ENCODE measurements at regions not wholly inside any gene's neighbourhood (a gene's known extent, or its start where the extent isn't known, plus 50 kb on each side); places are given as distances from the start of the nearest gene placed in this dataset.

DNA sequence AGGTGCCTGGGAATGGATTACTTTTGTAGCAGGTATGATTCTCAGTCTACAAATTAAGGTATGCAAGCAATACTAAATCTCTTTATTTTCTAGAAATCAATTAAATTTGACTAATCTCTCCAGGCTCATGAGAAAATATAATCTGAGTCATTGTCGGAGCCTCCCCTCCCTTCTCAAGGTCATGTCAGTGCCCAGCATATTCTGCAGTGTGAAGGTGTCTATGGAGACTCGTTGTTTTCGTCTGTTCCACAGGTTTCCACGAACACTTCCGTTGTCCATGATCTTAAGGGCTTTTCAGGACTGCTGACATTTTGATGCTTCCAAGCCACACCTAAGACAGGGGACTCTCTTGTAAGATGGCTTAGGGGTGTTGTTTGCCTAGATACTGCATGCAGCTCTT is 56.6 kb upstream of the SCOC start:
- H3K27ac ChIP-seq = peak overlapping the region in 1 of 2 donors; percentile 52
- 24 to 90% (median 60%) methylated on average over 2 to 5 of the region's 5 CpGs; no CpG with 5 or more reads in 2 of the 10 experiments for WGBS, 10 experiments
- peak in 5 of 8 experiments; percentile 45 to 64 (median 56) for ATAC-seq (replicated peaks in 6 of 8)
- in situ Hi-C loops (cut with MboI; ENCODE audit: low pct_unique_long_range_greater_than_20kb in 2 of 9, low sequenced_read_pairs in 9 of 9, unreplicated experiment in 9 of 9) = no loop called here
- no peak overlapping the region for H3K4me3 ChIP-seq
- H3K4me1 ChIP-seq (replicated peaks in 1 of 2) = peaks cover 29 to 32% of the 10 kb centered on the region in 2 donors

DNA sequence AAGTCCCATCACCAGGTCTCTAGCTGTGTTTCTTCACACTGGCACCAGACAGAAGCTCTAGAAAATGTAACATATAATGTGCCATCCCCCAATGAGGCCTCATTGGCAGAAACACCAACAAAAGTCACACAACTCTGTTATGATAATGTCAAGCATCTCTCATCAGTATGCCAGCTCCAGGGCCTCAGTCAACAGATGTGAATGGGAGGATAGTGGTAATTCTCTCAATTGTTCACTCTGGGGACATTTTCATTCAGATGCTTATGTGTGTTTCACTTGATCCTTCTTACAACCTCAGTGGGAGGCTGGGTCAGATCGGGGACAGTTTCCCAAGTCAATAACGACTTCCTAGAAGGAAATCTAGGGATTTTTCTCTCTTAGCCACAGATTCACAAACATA is 57.5 kb upstream of the SCOC start:
- peak in 5 of 8 experiments; percentile 46 to 87 (median 79) for ATAC-seq (replicated peaks in 6 of 8)
- H3K4me1 ChIP-seq (replicated peaks in 1 of 2) = peaks cover 29 to 32% of the 10 kb centered on the region in 2 donors
- WGBS, 10 experiments = 0 to 82% (median 39%) methylated on average over 1 to 2 of the region's 2 CpGs; no CpG with 5 or more reads in 4 of the 10 experiments
- no peak overlapping the region for H3K4me3 ChIP-seq
- peak overlapping the region; percentile 68 to 70 for H3K27ac ChIP-seq
- in situ Hi-C loops (cut with MboI; ENCODE audit: low pct_unique_long_range_greater_than_20kb in 2 of 9, low sequenced_read_pairs in 9 of 9, unreplicated experiment in 9 of 9) = no loop called here

DNA sequence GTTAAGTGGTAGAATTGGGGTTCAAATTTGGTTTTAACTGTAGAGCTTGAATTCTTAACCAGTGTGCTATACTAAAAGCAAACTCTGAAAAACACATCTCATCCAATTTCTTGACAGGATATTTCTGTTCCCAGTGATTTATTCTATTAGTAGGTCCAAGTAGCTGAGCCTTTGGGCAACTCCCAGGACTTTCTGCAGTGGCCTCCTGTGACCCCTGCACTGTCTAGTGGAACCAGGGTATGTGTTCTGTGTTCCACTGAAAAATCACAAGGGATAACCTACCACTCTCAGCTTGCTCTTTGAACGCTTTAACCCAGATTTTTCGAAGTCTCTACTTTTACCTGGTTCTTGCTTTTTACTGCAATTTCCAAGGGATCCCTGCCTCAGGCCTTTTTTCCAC is 58.0 kb upstream of the SCOC start:
- no peak overlapping the region for H3K4me3 ChIP-seq
- ATAC-seq (replicated peaks in 6 of 8) = peak in 4 of 8 experiments; percentile 10 to 65 (median 50)
- 0 to 100% (median 91%) methylated on average over 1 to 2 of the region's 2 CpGs; no CpG with 5 or more reads in 4 of the 10 experiments for WGBS, 10 experiments
- peak overlapping the region; percentile 68 to 70 for H3K27ac ChIP-seq
- H3K4me1 ChIP-seq (replicated peaks in 1 of 2) = peaks cover 29 to 32% of the 10 kb centered on the region in 2 donors
- in situ Hi-C loops (cut with MboI; ENCODE audit: low pct_unique_long_range_greater_than_20kb in 2 of 9, low sequenced_read_pairs in 9 of 9, unreplicated experiment in 9 of 9) = no loop called here

DNA sequence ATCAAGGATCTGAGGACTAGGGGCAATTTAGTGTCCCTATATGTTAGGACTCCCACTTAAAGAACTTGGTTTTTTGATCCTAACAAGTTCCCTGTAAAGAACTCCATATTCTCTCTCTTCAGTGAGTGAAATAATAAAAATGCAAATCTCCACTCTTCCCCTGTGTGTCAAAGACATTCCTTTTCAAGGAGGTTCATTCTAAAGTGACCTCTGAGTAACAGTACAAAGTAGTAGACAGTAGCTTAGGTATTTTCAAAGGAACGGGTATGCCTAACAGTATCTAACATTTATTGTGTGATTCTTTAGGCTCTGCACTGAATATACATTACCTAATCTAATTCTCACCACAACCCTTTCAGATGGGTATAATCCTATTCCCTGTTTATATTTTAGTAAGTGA is 58.4 kb upstream of the SCOC start:
- in situ Hi-C loops (cut with MboI; ENCODE audit: low pct_unique_long_range_greater_than_20kb in 2 of 9, low sequenced_read_pairs in 9 of 9, unreplicated experiment in 9 of 9) = no loop called here
- Histone ChIP-seq H3K4me1 (replicated peaks in 1 of 2) (peaks cover 29 to 32% of the 10 kb centered on the region in 2 donors), H3K4me3 (no peak overlapping the region), H3K27ac (peak overlapping the region in 1 of 2 donors; percentile 37)
- ATAC-seq (replicated peaks in 6 of 8) = peak in 5 of 8 experiments; percentile 18 to 52 (median 32)
- 0 to 67% (median 33%) methylated on average over 1 of the region's 1 CpG; no CpG with 5 or more reads in 3 of the 10 experiments for WGBS, 10 experiments

DNA sequence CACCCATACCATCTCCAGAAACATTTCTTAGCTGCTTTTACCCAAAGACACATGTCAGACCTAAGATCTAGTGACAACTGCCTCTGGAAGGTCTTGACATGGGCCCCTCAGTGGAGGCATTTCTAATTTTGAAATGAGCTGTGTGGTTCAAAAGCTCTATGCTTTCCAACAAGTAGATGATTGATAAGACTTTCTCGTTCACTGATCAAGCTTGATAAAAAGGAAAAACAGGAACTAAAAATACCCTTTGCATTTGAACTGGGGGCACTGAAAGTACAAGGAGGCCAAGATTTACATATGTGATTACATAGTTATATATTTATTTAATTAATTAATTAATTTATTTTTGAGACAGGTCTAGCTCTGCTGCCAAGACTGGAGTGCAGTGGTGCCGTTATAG is 61.3 kb upstream of the SCOC start:
- no peak for ATAC-seq (replicated peaks in 6 of 8)
- in situ Hi-C loops (cut with MboI; ENCODE audit: low pct_unique_long_range_greater_than_20kb in 2 of 9, low sequenced_read_pairs in 9 of 9, unreplicated experiment in 9 of 9) = no loop called here
- peaks cover 34 to 35% of the 10 kb centered on the region in 2 donors for H3K4me1 ChIP-seq (replicated peaks in 1 of 2)
- no peak overlapping the region for H3K4me3 ChIP-seq
- no peak overlapping the region for H3K27ac ChIP-seq
- 67 to 100% (median 91%) methylated on average over 1 to 2 of the region's 2 CpGs; no CpG with 5 or more reads in 2 of the 10 experiments for WGBS, 10 experiments

DNA sequence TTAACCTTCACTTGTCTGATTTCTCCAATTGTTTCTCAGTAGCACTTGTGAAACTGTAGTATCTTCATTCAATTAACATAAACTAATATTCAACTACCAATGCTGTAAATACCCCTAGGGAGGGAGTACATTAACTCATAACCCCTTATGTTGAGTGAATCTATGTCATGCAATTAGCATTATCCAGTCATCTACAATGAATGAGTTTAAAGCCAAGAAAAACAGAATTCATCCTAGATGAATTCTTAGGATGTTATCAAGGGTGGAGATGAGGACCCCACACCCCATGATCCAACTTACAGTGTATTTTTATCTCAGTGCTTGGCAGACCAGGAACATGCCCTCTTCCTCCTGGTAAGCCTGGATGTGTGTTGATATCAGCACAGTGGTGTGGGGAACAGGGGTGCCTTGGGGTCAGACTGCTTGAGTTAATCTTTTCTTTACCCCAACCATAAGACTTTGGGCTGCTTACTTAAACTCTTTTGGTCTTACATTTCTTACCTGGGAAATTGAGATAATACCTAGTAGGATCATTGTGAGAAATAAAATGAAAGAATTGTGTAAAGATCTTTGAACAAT is 62.1 kb upstream of the SCOC start:
- in situ Hi-C loops (cut with MboI; ENCODE audit: low pct_unique_long_range_greater_than_20kb in 2 of 9, low sequenced_read_pairs in 9 of 9, unreplicated experiment in 9 of 9) = no loop called here
- H3K4me1 ChIP-seq (replicated peaks in 1 of 2) = peaks cover 27% of the 10 kb centered on the region in 2 donors
- peak in 3 of 8 experiments; percentile 39 to 88 (median 49) for ATAC-seq (replicated peaks in 6 of 8)
- no peak overlapping the region for H3K4me3 ChIP-seq
- no peak overlapping the region for H3K27ac ChIP-seq

DNA sequence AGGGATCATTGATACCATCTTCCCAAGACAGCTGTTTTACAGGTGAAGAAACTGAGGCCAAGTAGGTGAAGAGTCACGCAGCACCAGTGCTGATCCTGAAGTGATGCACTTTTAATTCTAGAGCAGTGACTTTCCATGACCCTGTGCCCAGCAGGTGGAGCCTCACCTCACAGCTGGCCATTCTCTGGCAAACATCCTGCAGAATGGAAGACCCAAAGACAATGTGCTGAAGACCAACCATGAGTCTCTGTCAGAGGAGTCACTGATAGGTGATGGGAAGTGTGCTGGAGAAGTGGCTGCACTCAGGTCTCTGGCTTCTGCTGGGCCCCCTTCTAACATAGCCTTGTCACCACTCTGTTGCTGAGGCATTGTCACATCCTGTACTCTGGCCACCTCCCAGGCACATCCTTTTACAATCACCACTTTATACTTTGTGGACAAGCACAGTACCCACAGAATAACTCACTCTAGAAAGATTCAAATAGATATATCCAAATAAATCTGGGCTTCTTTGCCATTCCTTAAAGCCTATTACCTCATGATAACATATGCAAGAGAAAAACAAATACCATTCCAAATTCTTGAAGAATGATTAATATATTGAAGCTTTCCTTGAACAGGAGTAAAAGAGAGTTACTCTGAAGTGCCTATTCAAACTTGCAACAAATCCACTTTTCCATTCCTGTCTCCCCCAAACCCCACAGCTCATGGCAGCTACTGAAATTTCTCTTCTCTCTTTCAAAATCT is 64.1 kb upstream of the SCOC start:
- 56 to 100% (median 100%) methylated on average over 1 of the region's 1 CpG; no CpG with 5 or more reads in 5 of the 10 experiments for WGBS, 10 experiments
- ATAC-seq (replicated peaks in 6 of 8) = no peak
- Histone ChIP-seq H3K27ac (no peak overlapping the region), H3K4me3 (no peak overlapping the region), H3K4me1 (replicated peaks in 1 of 2) (peaks cover 23% of the 10 kb centered on the region in 2 donors)
- in situ Hi-C loops (cut with MboI; ENCODE audit: low pct_unique_long_range_greater_than_20kb in 2 of 9, low sequenced_read_pairs in 9 of 9, unreplicated experiment in 9 of 9) = no loop called here

DNA sequence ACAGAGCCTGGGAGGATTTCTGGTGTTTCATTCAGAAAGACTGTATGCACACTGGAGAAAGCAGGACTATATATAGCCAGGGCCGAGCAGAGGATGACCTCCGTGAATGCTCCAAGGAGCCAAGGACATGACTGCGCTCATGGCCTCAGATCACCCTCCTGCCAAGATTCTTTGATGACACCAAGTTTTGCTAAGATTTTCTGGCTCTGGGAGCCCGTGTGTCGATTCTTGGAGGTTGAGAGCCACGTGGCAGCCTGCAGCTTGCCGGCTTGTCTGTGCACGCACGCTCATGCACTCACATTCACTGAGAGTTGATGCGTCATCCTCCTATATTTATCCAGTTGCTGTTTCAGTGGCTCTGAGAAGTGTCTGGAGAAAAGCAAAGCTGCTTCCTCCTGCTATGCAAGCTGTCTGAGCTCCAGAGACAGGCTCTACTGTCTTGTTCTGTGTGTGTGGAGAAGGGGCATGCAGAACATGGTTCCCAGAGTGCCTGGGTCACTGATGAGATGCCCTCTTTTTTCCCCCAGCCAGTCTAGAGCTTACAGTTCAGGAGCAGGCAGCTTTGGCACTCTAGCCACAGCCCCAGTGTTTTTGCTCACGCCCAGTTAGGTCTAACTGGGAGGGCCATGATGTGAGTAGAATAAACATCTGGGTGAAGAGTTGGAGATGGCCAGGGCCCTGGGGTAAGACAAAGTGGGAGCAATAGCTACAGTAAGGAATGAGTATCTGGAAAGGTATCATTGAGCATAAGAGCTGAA is 64.9 kb upstream of the SCOC start:
- Histone ChIP-seq H3K27ac (peak overlapping the region in 1 of 2 donors; percentile 24), H3K4me3 (no peak overlapping the region), H3K4me1 (replicated peaks in 1 of 2) (peaks cover 23 to 24% of the 10 kb centered on the region in 2 donors)
- in situ Hi-C loops (cut with MboI; ENCODE audit: low pct_unique_long_range_greater_than_20kb in 2 of 9, low sequenced_read_pairs in 9 of 9, unreplicated experiment in 9 of 9) = no loop called here
- 9 to 88% (median 79%) methylated on average over 1 to 10 of the region's 11 CpGs; no CpG with 5 or more reads in 2 of the 10 experiments for WGBS, 10 experiments
- peak; percentile 58 to 94 (median 92) for ATAC-seq (replicated peaks in 6 of 8)

DNA sequence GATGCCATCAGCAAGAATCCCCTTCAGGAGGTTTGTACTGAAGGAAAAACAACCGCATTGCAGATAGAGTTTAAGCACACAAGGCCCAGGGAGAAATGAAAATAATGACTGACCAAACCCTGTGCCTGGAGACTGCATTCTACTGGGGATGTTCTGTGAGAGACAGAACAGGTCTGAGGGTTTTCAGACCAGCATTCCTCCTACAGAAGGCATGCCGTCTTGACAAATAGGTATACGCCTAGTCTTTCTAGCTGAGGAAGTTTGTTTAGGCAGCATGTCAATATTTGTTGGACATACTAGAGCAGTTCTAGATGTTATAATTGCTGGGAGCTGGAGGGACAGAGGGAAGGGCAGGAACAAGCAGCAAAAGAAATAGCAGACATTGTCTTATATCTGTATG is 68.4 kb upstream of the SCOC start:
- WGBS, 10 experiments = 62 to 92% (median 80%) methylated on average over 1 to 3 of the region's 3 CpGs; no CpG with 5 or more reads in 3 of the 10 experiments
- Histone ChIP-seq H3K4me3 (no peak overlapping the region), H3K27ac (peak overlapping the region; percentile 14 to 64), H3K4me1 (replicated peaks in 1 of 2) (peaks cover 23 to 24% of the 10 kb centered on the region in 2 donors)
- in situ Hi-C loops (cut with MboI; ENCODE audit: low pct_unique_long_range_greater_than_20kb in 2 of 9, low sequenced_read_pairs in 9 of 9, unreplicated experiment in 9 of 9) = no loop called here
- ATAC-seq (replicated peaks in 6 of 8) = peak in 1 of 8 experiments; percentile 7

DNA sequence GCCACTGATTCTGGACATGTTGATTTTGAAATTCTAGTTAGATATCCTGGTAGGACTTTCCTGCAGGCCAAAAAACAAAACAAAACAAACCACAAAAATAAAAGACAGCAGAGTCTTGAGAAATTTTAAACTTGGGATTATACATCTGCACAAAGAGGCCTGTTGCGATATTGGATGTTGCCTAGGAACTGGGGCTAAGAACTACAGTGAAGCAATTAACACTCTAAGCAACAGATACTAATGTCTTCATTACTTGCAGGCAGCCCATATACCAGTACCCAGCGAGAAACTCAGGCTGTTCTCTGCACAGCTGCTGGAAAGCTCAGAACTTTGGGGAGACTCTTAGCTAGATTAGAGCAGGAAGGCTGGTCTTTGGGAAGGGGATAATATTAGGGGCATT is 69.1 kb upstream of the SCOC start:
- no peak for ATAC-seq (replicated peaks in 6 of 8)

DNA sequence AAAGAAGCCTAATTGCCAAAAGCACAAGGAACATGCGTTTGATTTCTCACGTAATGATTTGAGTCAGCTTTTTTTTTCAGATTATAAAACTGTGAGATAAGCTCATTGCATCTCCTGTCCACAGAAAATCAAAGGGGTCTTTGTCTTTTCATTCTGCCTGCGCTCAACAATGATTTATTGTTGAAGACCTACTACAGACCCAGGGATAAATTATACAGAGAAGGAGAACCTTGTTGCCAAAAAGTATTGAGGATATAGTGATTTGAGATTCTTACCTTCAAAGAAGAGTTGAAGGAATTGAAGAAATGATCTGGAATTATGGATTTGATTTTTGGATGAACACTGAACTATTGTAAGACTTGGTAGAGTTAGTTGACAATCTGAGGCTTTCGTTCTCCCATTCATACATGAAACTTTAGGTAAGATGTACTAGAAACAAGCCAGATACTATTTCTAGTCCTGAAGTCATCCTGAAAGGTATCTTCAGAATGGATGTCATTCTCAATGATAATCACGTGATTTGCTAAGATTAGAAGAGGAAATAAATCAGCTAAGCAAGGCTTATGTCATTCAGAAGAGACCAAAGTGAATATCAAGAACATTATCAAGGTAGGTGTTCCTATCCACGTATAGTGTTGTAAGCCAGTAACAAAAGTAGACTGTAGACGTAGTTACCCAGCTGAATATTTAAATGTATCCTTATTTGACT is 71.1 kb upstream of the SCOC start:
- WGBS, 10 experiments = 66 to 100% (median 83%) methylated on average over 3 to 7 of the region's 7 CpGs
- Histone ChIP-seq H3K27ac (no peak overlapping the region), H3K4me1 (replicated peaks in 1 of 2) (peaks cover 25 to 32% of the 10 kb centered on the region in 2 donors), H3K4me3 (no peak overlapping the region)
- in situ Hi-C loops (cut with MboI; ENCODE audit: low pct_unique_long_range_greater_than_20kb in 2 of 9, low sequenced_read_pairs in 9 of 9, unreplicated experiment in 9 of 9) = no loop called here
- ATAC-seq (replicated peaks in 6 of 8) = peak in 2 of 8 experiments; percentile 48

More for the DNA sequence above, 69.1 kb upstream of the SCOC start:
- Histone ChIP-seq H3K27ac (no peak overlapping the region), H3K4me1 (replicated peaks in 1 of 2) (peaks cover 23 to 25% of the 10 kb centered on the region in 2 donors), H3K4me3 (no peak overlapping the region)
- in situ Hi-C loops (cut with MboI; ENCODE audit: low pct_unique_long_range_greater_than_20kb in 2 of 9, low sequenced_read_pairs in 9 of 9, unreplicated experiment in 9 of 9) = no loop called here
- 60 to 100% (median 88%) methylated on average over 1 to 2 of the region's 2 CpGs; no CpG with 5 or more reads in 2 of the 10 experiments for WGBS, 10 experiments

DNA sequence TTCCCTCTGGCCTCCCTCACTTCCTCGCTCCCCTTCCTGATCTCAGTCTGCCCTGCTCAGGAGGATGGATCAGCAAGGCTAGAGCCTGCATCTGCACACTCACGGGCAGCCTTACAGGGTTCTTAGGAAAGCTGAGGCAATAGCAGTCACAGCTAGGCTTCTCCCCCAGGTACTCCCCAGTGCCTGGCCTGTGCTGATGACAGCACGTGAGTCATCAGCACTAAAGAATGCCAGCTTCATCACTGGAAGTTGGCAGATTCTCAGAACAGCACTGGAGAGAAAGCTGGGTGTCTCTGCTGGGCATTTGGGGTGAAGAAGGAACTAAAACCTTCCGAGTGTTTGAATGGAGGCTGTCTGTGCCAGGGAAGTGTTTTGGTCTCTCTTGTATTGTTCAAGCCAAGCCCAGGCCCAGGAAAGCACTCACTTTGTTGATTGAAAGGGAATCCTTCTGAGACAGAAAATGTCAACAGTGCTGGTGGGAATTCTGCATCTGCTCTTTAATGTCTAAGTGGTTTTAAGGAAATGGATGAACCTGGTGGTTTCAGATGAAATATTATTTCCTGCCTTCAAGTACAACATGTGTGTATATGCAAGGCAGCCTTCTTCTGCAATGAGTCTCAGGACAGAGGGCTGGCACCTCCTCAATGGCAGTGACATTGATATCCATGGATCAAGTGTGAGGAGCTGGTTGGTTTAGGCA is 73.0 kb upstream of the SCOC start:
- peak in 4 of 8 experiments; percentile 14 to 54 (median 36) for ATAC-seq (replicated peaks in 6 of 8)
- 10 to 90% (median 48%) methylated on average over 1 to 4 of the region's 4 CpGs; no CpG with 5 or more reads in 6 of the 10 experiments for WGBS, 10 experiments
- Histone ChIP-seq H3K4me1 (replicated peaks in 1 of 2) (peaks cover 38 to 44% of the 10 kb centered on the region in 2 donors), H3K27ac (no peak overlapping the region), H3K4me3 (no peak overlapping the region)
- in situ Hi-C loops (cut with MboI; ENCODE audit: low pct_unique_long_range_greater_than_20kb in 2 of 9, low sequenced_read_pairs in 9 of 9, unreplicated experiment in 9 of 9) = no loop called here
